ENCODE measurements at regions not wholly inside any gene's neighbourhood (a gene's known extent, or its start where the extent isn't known, plus 50 kb on each side); places are given as distances from the start of the nearest gene placed in this dataset.

DNA sequence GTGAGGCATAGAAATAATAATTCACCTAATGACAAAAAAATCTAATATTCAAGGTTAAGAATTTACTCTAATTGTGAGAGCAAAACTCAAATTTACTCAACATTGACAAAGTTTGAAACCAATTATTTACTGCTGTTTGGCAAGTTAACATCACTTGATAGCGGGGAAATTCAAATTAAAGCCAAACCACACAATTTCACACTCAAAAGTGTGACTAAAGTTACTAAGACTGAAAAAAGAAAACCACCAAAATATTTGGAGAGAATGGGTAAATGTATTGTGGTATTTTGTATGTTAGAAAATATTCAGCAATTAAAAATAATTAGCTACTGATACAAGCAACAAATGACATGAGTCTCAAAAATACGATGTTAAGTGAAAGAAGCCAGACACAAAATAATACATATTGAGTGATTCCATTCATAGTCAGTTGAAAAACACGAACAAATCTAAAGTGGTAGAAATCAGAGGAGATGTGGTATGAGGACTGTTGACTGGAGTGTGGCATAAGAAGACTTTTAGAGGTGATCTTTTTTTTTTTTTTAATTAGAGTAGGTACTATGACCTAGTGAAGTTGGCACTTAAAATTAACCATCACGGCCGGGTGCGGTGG lies 541.4 kb upstream of the ATXN8OS start:
- intact Hi-C loops (cut with DNase I, micrococcal nuclease) = loop anchor here in 1 of 2 experiments (10.0 kb wide), 1 partner anchor 289 kb away; no protein-coding TSS in a partner anchor
- Mint-ChIP-seq H3K27ac (no peak overlapping the region), H3K27me3 (no peaks in the 10 kb centered on the region), H3K4me1 (no peaks in the 10 kb centered on the region), H3K9me3 (ENCODE audit: low read depth) (peaks cover 7% of the 10 kb centered on the region), H3K36me3 (ENCODE audit: low read depth) (no peaks in the 10 kb centered on the region), H3K4me3 (no peak overlapping the region)
- CTCF ChIA-PET = no interaction called here
- DNase-seq (no peak), ATAC-seq (no peak)
- POLR2A ChIA-PET = no interaction called here

DNA sequence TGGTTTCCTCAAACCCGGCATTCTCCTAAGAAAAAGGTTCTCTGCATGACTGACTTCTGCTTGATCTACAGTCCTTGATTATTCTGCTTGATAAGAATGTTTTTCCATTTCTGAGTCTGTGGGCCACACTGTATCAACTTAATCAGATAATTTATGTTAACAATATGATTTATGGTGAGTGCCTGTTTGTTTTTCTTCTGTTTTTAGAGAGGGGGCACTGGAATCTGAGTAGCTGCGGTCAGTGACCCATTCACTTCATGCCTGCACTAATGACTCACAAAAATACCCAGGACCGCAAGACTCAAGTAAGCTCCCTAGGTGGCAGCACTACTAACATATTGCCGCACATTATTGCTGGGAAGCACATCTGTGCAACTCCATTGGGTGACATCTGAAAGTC lies 542.3 kb upstream of the ATXN8OS start:
- no peak overlapping the region for H3K4me3 Mint-ChIP-seq
- ChIA-PET POLR2A (no interaction called here), CTCF (no interaction called here)
- ATAC-seq = no peak
- no peaks in the 10 kb centered on the region for H3K27me3 Mint-ChIP-seq
- intact Hi-C loops (cut with DNase I, micrococcal nuclease) = loop anchor here in 1 of 2 experiments (10.0 kb wide), 1 partner anchor 289 kb away; no protein-coding TSS in a partner anchor
- peaks cover 7% of the 10 kb centered on the region for H3K9me3 Mint-ChIP-seq (ENCODE audit: low read depth)
- H3K27ac Mint-ChIP-seq = no peak overlapping the region
- H3K4me1 Mint-ChIP-seq = no peaks in the 10 kb centered on the region
- no peaks in the 10 kb centered on the region for H3K36me3 Mint-ChIP-seq (ENCODE audit: low read depth)
- DNase-seq = peak; percentile 7

DNA sequence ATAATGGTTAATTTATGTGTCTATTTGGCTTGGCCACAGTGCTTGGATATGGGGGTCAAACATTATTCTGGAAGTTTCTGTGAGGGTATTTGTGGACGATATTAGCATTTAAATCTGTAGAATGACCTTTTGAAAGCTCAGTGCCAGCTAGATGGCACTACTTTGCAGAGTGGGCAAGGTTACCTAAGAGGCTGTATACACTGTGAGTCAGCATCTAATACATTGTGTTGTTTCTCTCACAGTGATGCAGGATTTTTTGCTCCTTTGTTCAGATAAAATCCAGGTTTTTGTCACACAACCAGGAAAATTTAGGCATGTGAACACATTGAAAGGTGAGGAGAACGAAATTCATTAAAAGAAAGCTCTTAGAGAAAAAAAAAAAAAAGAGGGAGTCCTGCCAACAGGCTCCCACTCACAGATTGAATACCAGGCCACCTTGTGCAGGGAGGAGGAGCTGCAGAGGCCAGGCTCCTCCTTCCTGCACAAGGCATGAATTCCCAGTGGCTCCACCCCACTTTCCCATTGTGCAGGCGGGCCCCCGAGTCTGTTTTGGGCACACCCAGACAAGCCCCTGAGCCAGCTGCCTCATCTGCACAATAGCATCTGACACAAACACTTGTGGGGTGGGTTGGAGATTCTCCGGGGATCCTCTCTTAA lies 551.0 kb upstream of the ATXN8OS start:
- ChIA-PET POLR2A (no interaction called here), CTCF (no interaction called here)
- DNase-seq = no peak
- H3K36me3 Mint-ChIP-seq (ENCODE audit: low read depth) = no peaks in the 10 kb centered on the region
- intact Hi-C loops (cut with DNase I, micrococcal nuclease) = no loop called here
- H3K4me1 Mint-ChIP-seq = no peaks in the 10 kb centered on the region
- H3K4me3 Mint-ChIP-seq = no peak overlapping the region
- H3K27me3 Mint-ChIP-seq = no peaks in the 10 kb centered on the region
- no peak for ATAC-seq
- no peak overlapping the region for H3K27ac Mint-ChIP-seq
- peaks cover 3% of the 10 kb centered on the region for H3K9me3 Mint-ChIP-seq (ENCODE audit: low read depth)

DNA sequence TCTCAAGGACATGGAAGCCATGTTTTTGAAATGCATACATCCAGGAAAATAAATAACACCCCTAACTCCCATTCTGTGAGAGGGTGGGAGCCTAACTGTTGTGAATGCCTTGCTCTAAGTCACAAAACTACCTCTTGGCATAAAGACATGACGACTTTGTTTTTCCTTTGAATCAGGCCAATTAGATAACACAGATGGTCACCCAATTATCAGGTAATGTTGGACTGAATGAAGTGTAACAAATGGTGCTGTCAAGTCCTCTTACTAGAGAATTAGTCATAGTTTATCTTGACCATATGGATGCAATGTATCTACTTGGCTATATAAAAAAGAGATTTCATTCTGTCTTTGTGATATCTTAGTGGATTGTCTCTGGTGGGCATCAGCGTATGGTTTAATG lies 553.6 kb upstream of the ATXN8OS start:
- intact Hi-C loops (cut with DNase I, micrococcal nuclease) = no loop called here
- no peak for ATAC-seq
- H3K9me3 Mint-ChIP-seq (ENCODE audit: low read depth) = peaks cover 3% of the 10 kb centered on the region
- no peaks in the 10 kb centered on the region for H3K27me3 Mint-ChIP-seq
- H3K4me1 Mint-ChIP-seq = no peaks in the 10 kb centered on the region
- H3K4me3 Mint-ChIP-seq = no peak overlapping the region
- no peak for DNase-seq
- ChIA-PET POLR2A (no interaction called here), CTCF (no interaction called here)
- no peak overlapping the region for H3K27ac Mint-ChIP-seq
- no peaks in the 10 kb centered on the region for H3K36me3 Mint-ChIP-seq (ENCODE audit: low read depth)

DNA sequence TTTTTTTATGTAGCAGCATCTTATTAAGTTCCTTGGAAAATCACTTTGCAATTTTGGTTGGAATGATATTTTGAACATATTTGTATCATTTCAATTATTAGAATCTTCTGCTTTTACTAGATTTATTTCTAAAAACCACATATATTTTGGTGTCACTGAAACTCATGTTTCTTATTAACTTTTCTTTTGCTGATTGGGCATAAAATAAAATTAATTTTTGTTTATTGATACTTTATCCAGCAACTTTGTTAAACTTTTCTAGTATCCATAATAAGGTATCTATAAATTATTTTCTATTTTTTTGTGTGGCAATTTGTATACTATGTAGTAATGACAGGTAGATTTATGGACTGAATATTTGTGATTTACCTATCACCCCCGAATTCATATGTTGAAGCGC lies 556.4 kb upstream of the ATXN8OS start:
- POLR2A ChIA-PET = no interaction called here
- H3K4me1 Mint-ChIP-seq = no peaks in the 10 kb centered on the region
- no peaks in the 10 kb centered on the region for H3K27me3 Mint-ChIP-seq
- intact Hi-C loops (cut with DNase I, micrococcal nuclease) = no loop called here
- H3K36me3 Mint-ChIP-seq (ENCODE audit: low read depth) = no peaks in the 10 kb centered on the region
- no peaks in the 10 kb centered on the region for H3K9me3 Mint-ChIP-seq (ENCODE audit: low read depth)
- no peak overlapping the region for H3K27ac Mint-ChIP-seq
- no peak for ATAC-seq
- CTCF ChIA-PET = no interaction called here
- no peak for DNase-seq
- no peak overlapping the region for H3K4me3 Mint-ChIP-seq

DNA sequence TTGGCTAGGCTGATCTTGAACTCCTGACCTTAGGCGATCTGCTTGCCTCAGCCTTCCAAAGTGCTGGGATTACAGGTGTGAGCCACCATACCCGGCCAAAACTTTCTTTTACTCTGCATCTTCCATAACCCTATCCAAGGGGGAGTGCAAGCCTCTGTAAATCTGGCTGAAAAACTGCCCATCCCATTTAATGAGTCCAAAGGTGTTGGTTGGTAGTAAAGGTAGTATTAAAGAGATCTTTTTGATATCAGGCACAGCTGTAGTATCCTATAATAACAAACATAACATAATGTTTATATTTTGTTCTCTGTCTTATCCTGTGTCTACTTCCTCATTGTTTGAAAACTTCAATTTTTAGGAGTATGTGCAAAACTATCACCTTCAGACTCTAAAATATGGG lies 559.8 kb upstream of the ATXN8OS start:
- H3K27me3 Mint-ChIP-seq = no peaks in the 10 kb centered on the region
- H3K4me3 Mint-ChIP-seq = no peak overlapping the region
- peaks cover 3% of the 10 kb centered on the region for H3K9me3 Mint-ChIP-seq (ENCODE audit: low read depth)
- H3K4me1 Mint-ChIP-seq = no peaks in the 10 kb centered on the region
- intact Hi-C loops (cut with DNase I, micrococcal nuclease) = no loop called here
- no peaks in the 10 kb centered on the region for H3K36me3 Mint-ChIP-seq (ENCODE audit: low read depth)
- no peak for ATAC-seq
- no peak for DNase-seq
- no peak overlapping the region for H3K27ac Mint-ChIP-seq
- CTCF ChIA-PET = no interaction called here
- POLR2A ChIA-PET = no interaction called here

DNA sequence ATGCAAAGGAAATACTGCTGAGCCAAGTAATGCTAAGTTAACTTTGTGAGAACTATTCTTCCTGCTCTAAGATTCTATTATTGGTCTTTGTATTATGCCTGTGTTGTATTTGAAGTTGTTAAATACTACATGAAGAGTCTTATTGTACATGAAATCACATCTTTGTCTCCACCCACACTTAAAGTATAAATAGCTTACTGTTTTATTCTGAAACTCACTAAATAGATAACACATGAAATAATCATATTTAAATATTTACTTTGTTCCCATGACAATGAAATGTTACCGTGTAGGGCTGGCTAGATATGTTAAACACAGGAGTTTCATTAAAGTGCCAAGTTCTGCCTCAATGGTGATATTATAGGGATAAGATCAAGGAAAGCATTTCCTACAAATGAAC lies 562.1 kb upstream of the ATXN8OS start:
- Mint-ChIP-seq H3K4me3 (no peak overlapping the region), H3K27me3 (no peaks in the 10 kb centered on the region), H3K27ac (no peak overlapping the region), H3K36me3 (ENCODE audit: low read depth) (no peaks in the 10 kb centered on the region), H3K4me1 (no peaks in the 10 kb centered on the region), H3K9me3 (ENCODE audit: low read depth) (peaks cover 3% of the 10 kb centered on the region)
- ChIA-PET CTCF (no interaction called here), POLR2A (no interaction called here)
- intact Hi-C loops (cut with DNase I, micrococcal nuclease) = no loop called here
- ATAC-seq (no peak), DNase-seq (no peak)

DNA sequence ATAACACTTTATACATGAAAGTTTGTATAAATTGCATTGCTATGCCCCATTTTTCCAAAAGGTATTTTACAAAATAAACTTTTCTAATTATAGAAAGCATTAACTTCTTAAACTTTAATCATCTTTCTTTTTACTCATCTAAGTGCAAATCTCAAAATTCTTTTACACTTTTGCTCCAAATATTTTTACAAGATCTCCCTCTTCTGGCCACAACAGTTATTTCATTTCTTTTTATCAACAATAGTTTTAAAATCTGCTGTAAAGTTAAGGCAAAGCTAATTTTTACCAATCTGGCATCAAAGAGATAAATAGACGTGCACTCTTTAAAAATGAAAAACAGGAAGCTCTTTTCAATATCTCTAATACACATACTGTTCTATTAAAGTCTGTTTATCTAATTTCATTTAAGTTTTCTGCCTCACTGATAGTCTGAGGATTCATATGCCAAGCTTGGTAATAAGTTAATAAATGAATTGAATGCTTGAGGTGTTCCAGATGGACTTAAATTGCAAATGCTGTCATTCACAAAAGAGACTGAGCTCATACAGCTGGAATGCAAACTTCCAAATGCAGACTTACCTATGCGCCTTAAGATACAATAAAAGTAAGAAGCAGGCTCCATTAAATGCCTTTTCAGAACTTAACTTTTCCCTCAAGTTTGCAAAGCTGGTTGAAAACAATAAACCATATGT lies 583.0 kb upstream of the ATXN8OS start:
- CTCF ChIA-PET = no interaction called here
- DNase-seq = no peak
- intact Hi-C loops (cut with DNase I, micrococcal nuclease) = loop anchor here in 1 of 2 experiments (10.0 kb wide), 1 partner anchor 1220 kb away; no protein-coding TSS in a partner anchor
- POLR2A ChIA-PET = no interaction called here
- Mint-ChIP-seq H3K27me3 (no peaks in the 10 kb centered on the region), H3K9me3 (ENCODE audit: low read depth) (no peaks in the 10 kb centered on the region), H3K27ac (no peak overlapping the region), H3K36me3 (ENCODE audit: low read depth) (no peaks in the 10 kb centered on the region), H3K4me1 (no peaks in the 10 kb centered on the region), H3K4me3 (no peak overlapping the region)
- no peak for ATAC-seq

DNA sequence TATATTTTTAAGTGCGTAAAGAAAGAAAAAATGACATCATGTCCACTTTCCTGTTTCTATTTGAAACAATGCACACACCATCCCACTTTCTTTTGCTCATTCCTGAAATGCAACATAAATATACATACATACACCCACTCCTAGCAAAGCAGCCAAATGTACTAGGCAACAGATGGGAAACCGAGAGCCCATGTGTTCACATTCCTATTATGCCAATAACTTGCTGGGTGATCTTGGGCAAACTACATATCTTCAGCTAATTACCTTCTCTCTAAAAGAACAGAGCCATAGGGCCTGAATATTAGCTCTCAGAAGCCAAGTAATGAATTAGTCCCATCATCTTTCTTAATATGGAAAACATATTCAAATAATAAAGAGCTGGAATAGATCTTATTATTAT lies 610.6 kb upstream of the ATXN8OS start:
- Mint-ChIP-seq H3K27me3 (no peaks in the 10 kb centered on the region), H3K9me3 (ENCODE audit: low read depth) (peaks cover 11% of the 10 kb centered on the region), H3K36me3 (ENCODE audit: low read depth) (no peaks in the 10 kb centered on the region), H3K4me3 (no peak overlapping the region), H3K4me1 (no peaks in the 10 kb centered on the region), H3K27ac (no peak overlapping the region)
- no peak for DNase-seq
- ChIA-PET POLR2A (no interaction called here), CTCF (no interaction called here)
- intact Hi-C loops (cut with DNase I, micrococcal nuclease) = no loop called here
- ATAC-seq = no peak

DNA sequence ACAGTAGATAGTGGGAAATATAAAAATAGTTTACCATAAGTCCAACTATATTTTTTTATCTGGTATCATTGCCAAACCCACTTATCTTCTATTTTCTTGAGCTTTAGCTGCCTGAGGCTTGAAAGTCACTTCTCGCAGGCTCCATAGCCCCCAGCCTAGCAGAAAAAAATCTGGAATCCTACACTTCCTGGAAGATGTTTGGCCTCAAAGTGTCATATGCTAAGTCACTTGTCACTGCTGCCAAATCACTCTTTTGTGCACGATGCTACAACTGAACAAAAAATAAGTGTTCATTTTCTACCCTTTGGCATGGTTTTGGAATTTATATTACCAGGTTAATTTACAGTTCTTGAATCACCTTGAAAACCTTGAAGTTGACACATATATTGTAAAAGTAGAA lies 612.5 kb upstream of the ATXN8OS start:
- no peaks in the 10 kb centered on the region for H3K27me3 Mint-ChIP-seq
- no peak overlapping the region for H3K27ac Mint-ChIP-seq
- no peaks in the 10 kb centered on the region for H3K36me3 Mint-ChIP-seq (ENCODE audit: low read depth)
- H3K4me1 Mint-ChIP-seq = no peaks in the 10 kb centered on the region
- ATAC-seq (no peak), DNase-seq (no peak)
- ChIA-PET CTCF (no interaction called here), POLR2A (no interaction called here)
- intact Hi-C loops (cut with DNase I, micrococcal nuclease) = no loop called here
- H3K9me3 Mint-ChIP-seq (ENCODE audit: low read depth) = peaks cover 11% of the 10 kb centered on the region
- no peak overlapping the region for H3K4me3 Mint-ChIP-seq

DNA sequence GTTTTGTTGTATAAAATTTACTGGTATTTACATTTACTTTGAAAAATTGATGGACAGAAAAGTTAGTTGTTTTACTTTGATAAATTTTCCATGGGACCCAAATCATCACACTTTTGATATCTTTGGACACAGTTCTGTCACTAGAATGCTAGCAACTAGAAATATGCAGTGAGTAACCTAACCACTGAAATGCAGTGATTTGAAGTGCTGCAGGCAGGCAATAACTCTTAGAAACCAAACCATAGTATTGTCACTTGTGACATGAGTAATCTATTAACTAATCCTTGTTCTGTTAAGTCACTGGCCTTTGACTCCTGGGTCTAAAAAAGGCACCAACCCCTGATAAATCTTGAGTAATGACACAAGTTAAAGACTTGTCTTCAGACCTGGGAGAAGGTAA lies 620.0 kb upstream of the ATXN8OS start:
- POLR2A ChIA-PET = no interaction called here
- Mint-ChIP-seq H3K36me3 (ENCODE audit: low read depth) (no peaks in the 10 kb centered on the region), H3K9me3 (ENCODE audit: low read depth) (peaks cover 10% of the 10 kb centered on the region), H3K27me3 (no peaks in the 10 kb centered on the region), H3K4me3 (no peak overlapping the region), H3K4me1 (no peaks in the 10 kb centered on the region), H3K27ac (no peak overlapping the region)
- CTCF ChIA-PET = no interaction called here
- no peak for DNase-seq
- no peak for ATAC-seq
- intact Hi-C loops (cut with DNase I, micrococcal nuclease) = no loop called here

DNA sequence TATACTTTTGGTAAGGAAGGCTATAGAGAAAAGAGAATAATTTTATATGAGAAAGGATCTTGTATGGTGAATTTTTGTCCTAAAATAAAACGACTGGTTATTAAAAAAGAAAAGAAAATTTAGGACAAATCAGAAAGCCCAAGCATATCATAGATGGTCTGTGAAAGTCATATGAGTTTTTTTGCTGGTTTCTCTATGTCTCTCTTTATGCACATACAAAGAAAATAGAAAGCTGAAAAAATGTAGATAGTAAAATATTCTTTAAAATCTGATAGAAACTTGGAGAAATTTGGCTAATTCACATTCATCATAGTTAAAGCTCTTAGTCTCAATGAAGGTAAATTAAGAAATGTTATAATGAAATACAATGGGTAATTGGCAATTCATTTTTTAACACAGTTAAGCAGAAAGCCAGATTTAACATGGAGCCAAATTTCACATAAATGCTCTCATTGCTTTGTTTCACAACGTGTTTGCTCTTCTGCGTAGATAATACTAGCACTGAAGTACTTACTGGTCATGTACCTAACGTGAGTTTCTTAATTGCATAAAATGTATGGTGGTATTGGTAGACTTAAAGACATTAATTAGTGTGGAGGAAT lies 621.5 kb upstream of the ATXN8OS start:
- CTCF ChIA-PET = no interaction called here
- Mint-ChIP-seq H3K36me3 (ENCODE audit: low read depth) (no peaks in the 10 kb centered on the region), H3K4me3 (no peak overlapping the region), H3K9me3 (ENCODE audit: low read depth) (peaks cover 20% of the 10 kb centered on the region), H3K4me1 (no peaks in the 10 kb centered on the region), H3K27ac (no peak overlapping the region), H3K27me3 (no peaks in the 10 kb centered on the region)
- POLR2A ChIA-PET = no interaction called here
- intact Hi-C loops (cut with DNase I, micrococcal nuclease) = no loop called here
- DNase-seq = no peak
- ATAC-seq = no peak

Data from activated CD4-positive, alpha-beta T cell treated with anti-CD3 and anti-CD28 coated beads for 36 hours (primary cell).